HG02588 (cell line): ENCODE measurements at regions not wholly inside any gene's neighbourhood (a gene's known extent, or its start where the extent isn't known, plus 50 kb on each side); places are given as distances from the start of the nearest gene placed in this dataset.
A peak's percentile ranks its signal among the peaks of the same experiment; 100 is the strongest.
"Not testable (repeated sequence)": the region's sequence is repeated elsewhere in the genome, so short reads cannot be mapped to it uniquely, and the experiment has no call there.

Experiments used
- ATAC-seq: cut with Tn5 transposase; IDR thresholded peaks from one replicate; pipeline ENCODE4 v1.9.1; 2021; ENCODE audit warnings: mild to moderate bottlenecking, moderate library complexity; ENCODE audit not compliant: unreplicated experiment

DNA sequence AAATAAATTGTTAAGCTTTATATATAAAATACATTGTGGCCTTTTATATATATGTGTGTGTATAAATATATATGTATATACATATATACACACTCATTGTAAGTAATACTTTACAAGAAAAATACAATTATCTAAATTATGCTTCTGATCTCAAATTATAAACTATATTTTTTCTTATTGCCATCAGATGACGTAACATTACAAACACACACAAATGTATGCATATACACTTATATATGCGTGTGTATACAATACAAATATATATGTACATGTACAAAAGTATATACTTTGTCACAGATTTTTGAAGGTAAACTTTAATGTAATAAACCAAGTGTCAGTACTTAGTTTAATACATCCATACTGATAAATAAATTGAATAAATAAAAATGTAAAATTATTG, 278.9 kb upstream of the LMO3 start:
- ATAC-seq = no peak

DNA sequence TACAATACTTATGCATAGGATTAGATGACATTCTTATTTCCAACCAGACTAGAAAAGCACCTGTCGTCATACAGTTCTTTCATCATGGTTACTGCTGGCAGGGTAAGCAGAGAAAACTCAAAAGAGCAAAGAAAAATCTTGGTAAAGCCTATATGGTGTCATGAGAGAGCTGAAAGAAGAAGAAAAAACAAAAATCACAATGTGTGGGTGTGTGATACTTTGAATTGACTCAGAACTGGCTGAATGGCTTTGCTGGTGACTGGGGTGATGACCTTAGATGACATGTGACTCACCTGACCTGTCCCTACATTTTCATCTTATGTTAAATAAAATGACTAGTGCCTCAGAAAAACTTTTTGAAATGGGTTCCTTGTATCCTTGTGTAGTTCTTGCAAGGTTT, 278.1 kb upstream of the LMO3 start:
- ATAC-seq = peak; percentile 87

DNA sequence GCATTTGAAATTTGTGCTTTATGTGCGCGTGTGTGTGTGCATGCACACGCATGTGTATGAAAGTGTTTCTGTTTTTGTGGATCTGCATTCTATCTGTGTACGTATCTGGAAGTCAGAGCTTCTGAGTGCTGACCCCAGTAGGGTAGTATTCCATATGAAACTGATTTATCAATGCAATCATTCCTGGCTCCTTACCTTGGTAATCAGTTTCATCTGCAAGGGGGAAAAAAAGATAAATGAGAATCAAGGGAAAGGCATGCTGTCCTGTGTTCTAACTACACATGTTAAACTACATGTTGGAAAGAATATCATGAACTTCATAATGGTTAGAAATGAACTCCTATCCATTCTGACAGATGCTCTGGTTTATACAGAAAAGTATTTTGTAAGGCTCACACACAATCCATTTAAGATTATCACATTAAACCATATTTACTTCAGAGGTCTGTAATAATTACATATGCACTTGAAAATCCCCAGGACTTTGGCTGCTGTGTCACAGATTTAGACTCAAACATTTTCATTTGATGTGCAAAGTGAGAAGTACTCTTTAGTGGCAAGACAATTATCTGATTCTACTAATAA, 276.1 kb upstream of the LMO3 start:
- no peak for ATAC-seq

DNA sequence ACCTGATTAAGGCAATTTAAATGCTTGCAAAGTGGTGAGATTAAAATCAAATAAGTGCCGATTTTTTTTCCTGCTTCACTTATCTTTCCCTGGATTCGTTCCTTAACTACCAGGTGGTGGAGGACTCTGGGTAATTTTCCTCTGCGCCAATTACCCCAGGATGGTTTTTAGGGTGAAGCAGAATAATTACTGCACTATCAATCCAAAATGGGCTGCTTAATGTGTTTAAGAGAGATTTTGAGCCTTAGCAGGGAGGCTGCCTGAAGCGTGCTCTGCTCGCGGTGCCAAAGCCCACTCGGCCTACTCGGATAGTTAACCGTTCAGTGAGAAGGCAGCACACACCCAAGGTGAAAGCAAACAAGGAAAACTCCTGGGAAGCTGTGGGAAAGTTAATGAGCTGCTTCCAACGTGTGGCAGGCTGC, 274.9 kb upstream of the LMO3 start:
- ATAC-seq = no peak

DNA sequence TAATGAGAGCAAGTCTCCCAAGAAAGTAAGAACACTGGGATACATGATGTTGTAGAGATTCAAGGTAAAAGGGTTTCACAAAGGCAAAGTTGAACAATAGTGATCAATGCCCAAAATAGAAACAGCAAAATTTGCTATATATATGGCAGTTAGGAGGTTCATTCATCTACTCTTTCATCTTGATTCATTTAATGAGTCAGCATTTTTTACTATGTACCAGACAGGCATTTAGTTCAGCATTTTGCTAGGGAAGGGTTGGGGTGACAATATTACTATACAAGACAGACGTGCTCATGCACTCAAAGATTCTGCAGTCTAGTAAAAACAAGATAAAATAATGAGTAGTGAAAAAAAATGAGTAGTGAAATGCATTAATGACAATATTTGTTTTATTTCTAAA, 264.9 kb upstream of the LMO3 start:
- no peak for ATAC-seq

DNA sequence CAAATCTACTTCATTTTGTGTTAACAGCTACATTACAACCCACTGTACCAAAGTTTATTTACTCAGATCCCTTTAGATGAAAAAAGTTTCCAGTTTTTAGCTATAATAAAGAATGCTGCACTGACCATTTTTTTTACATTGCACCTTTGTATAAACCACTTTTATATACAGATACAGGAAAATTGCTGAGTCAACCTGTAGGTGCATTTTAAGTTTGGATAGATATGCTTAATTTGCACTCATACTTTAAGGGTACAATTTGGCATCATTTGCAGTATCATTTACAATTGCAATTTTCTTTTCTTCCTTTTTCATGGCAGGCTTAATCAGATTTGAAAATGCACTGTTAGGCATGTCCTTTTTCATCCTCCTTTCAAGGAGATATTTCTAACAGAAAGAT, 257.8 kb upstream of the LMO3 start:
- ATAC-seq = no peak

DNA sequence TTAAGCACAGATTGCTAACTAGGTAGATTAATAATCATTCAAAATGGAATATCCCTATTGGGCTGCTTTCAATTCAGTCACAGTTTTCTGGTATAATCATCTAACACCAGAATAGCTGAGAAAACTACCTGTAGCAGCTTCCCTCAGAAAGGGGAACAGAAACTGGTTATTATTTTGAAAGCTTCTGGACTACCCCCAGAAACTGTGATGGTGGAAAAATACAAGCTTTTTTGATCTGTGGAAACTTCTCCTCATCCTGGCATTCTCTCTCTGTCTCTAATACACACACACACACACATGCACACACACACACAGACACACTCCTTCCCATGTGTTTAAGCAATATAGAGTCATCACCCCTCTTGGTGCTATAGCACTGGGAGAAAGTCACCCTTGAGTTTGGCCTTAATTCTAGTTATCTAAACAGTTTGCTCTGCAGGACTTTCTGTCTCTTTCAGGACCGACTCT, 251.5 kb upstream of the LMO3 start:
- ATAC-seq = peak; percentile 96

DNA sequence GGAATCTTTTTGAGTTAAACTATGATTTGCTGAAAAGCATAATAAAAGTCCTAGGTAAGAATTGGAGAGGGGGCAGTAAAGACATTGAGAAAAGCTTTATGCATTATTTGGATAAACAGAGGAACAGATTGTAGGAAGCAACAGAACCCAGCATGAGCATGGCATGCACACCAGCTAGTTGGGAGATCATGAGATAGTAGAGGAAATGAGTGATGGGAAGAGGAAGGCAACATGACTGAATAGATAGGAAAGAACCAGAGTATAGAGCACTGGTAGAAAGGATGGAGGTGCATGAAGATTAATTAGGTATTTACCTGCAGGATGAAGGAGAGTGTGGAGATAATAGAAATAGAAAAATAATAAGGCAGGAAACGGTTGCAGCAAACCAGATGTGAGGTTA, 248.5 kb upstream of the LMO3 start:
- ATAC-seq = no peak

DNA sequence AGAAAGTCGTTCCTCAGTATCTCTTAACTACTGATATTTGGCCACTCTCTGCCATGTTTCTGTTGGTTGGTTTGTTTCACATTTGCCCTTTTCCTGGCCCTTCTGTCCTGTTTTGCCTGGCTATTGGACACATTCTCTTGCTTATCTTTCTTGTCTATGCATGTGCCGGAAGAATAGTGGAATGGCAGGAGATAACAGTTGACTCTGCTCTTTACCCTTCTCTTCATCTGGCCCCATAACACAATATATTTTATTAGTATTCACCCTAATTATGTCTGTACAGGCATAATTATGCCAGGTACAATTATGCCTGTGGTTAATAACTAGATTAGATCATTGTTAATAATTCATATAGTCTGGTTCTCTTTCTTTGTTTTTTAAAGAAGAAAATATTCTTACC, 243.5 kb upstream of the LMO3 start:
- no peak for ATAC-seq

DNA sequence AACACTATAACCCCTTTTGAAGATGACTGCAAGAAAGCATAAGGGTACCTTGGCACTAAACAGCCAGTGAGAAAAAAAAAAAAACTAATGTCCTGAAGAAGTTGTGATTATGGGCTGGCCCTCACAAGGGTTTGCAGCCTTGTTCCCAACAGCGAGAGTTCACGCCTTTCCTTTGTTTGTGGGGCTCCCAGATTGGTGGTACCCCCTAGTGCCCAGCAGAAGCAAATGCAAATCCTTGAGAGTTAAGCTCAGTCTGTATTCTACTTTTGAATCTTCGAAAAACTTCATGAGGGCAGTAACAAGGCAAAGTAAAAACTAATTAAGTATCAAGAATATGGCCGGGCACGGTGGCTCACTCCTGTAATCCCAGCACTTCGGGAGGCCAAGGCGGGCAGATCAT, 238.9 kb upstream of the LMO3 start:
- ATAC-seq = no peak

DNA sequence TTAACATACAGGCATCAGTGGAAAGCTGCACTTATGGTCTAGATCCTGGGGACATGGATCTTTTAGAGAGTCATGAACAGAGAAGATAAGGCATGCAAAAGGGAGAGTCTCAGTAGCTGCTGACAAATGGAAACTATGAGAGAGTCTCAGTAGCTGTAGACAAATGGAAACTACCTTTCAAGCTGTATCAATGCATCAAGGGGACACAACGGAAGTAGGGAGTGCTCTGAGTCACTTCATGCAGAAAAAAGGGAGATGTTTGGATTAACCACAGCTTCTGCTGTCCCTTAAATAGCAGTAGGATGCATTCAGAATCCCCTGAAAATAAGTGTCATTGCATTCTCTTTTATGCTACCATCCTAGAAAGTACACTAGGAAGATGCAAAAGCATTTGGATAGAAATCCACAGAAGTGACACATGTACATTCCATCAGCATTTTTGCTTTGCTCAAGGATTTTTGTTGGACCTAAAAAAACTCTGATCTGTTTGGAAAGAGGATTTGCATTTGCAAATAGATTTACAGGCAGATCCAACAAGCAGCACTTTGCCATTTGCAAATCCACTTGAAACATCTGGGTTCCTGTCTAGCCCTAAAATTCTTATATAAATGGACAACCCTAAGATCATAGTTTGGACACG, 227.5 kb upstream of the LMO3 start:
- ATAC-seq = peak; percentile 95

DNA sequence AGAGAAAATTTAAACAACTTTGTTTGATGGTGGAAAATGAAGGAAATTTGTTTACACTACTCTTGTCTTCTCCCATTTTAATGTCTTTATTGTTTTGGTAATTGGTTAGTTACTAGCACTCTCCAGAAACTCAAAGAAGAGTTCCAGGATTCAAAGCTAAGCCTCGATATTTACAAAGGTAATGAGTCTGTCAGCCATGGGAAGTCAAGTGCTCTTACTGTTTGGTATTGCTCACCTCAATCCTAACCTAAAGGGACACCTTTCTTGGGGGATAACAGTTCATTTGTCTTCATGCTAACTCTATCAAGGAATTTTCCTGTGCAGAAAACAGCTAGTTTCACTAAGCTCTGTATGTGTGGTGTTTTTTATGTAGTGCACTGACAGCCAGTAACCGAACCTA, 222.9 kb upstream of the LMO3 start:
- ATAC-seq = no peak

DNA sequence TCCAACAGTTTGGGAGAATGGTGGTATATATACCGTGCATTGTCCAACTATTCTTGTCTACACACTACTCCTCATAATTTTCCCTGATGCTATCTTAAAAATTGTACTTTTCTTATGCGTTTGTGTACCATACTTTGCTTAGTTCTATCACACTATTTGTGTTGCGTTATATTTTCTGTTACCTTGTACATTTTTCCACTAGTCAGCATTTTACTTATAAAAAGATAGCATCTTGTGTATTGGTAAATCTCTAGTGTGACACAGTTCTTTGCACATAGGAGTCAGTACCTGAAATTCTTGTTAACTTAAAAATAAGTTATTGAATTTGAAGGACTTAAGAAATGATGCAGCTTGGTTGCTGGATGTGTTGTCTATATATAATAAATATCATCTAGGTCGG, 201.8 kb upstream of the LMO3 start:
- ATAC-seq = no peak

DNA sequence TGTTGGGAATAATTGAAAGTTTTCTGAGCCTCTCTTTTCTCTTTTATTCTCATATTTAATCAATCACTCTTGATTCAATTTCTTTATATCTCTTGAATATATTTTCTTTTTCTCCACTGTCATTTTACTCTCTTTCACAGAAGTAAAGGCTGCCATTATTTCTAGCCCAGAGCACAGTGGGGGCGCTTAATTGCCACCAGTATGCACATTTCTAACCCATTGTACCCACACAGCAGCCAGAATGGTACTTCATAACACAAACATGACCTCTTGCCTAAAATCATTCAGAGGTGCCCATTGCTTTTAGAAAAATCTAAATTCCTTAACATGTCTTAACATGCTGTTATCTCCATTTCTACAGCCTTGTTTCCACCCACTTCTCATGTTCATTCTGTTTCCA, 190.2 kb upstream of the LMO3 start:
- no peak for ATAC-seq

DNA sequence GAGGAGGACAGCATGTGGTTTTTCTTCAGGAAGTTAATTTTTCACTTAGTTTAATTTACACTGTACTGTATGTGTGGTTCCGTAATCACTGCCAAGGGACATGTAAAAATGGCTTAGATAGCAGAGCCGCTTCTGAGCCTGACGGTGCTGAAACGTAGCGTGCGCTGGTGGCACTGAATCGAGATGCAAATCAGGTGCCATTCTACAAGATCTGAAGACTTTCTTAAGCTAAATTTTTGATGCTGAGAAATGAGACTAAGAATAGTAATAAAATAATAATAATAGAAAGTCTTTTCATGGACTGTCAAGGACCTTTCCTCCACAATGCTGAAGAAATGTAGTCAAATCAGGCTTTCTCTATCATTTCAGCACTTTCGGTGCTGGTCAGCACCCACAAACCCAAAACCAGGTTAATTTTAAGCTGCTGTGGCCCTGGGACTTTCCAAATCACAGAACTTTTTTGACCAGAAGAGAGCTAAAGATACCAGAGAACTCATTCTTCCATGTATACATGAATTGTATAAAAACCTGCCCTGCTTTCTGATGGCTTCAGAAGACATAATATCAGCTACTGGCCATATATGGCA, 183.3 kb upstream of the LMO3 start:
- ATAC-seq = peak; percentile 70

DNA sequence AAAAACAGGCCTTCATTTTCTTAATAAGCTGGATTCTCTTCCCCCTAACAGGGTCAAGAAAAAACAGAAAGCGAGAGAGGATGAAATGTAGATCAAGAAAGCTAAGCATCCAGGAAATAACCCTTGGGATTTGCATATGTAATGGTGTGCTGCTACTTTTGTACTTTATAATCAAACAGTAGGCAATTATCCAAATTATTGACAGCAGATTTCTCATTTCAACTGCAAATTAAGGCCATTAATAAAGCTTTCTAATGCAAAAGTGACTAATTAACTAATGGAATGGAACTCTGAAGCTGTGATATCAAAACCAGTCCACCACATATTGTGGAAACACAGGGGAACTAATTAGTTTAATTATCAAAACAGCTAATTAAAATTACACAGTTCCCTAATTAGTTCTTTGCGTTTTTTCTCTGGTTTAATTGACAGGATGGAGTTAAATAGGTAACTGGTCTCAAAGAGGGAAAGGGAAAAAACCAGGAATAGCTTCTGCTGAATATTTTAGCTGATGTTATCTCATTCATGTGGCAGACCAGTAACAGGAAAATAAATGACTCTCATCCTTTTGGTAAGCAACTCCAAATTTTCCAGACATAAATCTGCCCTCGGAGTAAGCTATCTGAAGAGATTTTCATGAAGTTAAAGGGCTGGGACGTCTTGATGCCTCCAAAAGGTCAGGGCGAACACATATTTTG, 182.7 kb upstream of the LMO3 start:
- no peak for ATAC-seq

DNA sequence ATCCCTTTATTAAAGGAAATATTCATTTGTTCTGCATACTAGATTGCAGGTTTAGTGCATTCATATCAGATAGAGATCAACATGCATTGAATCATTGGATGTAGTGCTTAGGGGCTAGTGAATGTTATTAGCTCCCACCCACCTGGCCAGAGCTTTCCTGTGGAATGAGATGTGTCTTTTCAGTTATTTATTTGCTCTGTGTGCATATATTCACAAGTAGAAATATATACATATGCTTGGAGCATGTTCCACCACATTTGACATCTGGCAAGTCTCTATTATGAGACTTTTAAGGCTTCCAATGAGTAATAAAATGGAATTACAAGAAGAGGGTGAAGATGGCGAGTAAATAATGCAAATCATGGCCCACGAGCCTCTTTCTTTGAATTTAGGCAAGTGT, 180.0 kb upstream of the LMO3 start:
- no peak for ATAC-seq

DNA sequence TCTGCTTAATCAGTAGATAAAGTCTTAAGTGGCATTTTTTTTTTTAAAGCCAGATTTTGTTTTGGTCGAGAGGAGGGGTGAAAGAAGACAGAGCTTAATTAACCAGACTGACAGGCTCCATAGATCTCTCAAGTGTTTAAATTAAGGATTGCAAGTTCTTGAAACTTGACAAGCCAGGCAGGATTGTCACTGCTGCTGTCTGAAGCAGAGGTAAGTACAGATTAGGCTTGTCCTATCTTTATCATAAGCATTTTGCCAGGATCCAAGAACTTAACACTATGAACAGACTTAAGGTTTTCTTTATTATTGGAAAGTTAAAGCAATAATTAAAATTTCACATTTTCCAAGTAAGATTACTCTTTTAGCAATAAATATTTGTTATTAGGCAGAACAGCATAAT, 179.6 kb upstream of the LMO3 start:
- ATAC-seq = no peak

DNA sequence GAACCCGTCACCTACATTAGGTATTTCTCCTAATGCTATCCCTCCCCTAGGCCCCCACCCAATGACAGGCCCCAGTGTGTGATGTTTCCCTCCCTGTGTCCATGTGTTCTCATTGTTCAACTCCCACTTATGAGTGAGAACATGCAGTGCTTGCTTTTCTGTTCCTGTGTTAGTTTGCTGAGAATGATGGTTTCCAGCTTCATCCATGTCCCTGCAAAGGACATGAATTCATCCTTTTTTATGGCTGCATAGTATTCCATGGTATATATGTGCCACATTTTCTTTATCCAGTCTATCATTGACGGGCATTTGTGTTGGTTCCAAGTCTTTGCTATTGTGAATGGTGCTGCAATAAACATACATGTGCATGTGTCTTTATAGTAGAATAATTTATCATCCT, 163.2 kb upstream of the LMO3 start:
- not testable (repeated sequence) for ATAC-seq

DNA sequence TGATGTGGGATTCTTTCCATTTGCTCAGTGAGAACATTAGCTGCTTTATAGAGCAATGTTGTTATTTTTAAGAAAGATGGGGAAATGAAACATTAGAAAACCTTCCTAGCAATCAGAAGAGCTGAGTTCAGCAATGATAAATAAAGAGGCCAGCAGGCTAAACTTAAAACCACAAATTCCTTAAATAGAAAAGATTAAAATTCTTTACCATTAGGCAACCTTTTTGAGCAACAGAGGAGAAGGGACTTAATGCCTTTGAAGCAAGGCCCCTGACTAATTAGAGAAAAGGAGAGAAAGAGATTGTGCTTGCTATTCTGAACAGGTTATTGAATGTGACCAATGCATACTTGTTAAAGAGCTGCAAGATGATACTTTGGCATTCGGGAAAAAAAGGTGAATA, 160.8 kb upstream of the LMO3 start:
- ATAC-seq = no peak

DNA sequence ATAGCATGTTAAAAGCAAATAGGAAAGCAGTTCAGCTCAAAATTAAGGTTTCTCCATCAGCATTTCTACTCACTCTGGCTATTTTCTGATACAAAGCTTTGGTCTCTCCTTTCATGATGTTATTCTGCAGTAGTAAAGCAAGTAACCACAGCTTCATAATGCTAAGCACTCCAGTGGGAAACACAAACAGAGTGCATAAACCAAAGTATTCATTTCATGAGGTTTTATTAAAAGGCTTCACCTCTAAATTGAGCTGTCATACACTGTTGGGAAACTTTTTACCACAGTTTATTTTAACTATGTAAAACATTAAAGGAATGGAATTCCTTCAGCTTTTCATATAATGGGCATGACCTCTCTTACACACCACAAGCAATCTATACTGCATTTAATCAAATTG, 157.9 kb upstream of the LMO3 start:
- no peak for ATAC-seq
